ENCODE measurements at regions not wholly inside any gene's neighbourhood (a gene's known extent, or its start where the extent isn't known, plus 50 kb on each side); places are given as distances from the start of the nearest gene placed in this dataset.

- no peaks in the 10 kb centered on the region for H3K27me3 ChIP-seq (ENCODE audit: control insufficient read depth in 3 of 3, insufficient read depth in 3 of 3, low read depth in 1 of 3, low read length in 3 of 3)
- no peak overlapping the region for H2BK12ac ChIP-seq (ENCODE audit: low read length)
- H3K4me1 ChIP-seq (ENCODE audit: control insufficient read depth in 2 of 2, insufficient read depth in 1 of 2, low read depth in 1 of 2, low read length in 2 of 2), result peaks cover 0 to 5% of the 10 kb centered on the region in 2 donors
- no peak overlapping the region for H3K4ac ChIP-seq (ENCODE audit: low read length)
- H3K9me3 ChIP-seq (replicated peaks in 1 of 2; ENCODE audit: control insufficient read depth in 2 of 2, insufficient read depth in 1 of 2, low read depth in 1 of 2, low read length in 2 of 2), result no peaks in the 10 kb centered on the region
- H3K36me3 ChIP-seq (replicated peaks in 1 of 2; ENCODE audit: control insufficient read depth in 2 of 2, insufficient read depth in 2 of 2, low read length in 2 of 2), result no peaks in the 10 kb centered on the region
- no peak overlapping the region for H3K14ac ChIP-seq (ENCODE audit: low read length)
- no peak overlapping the region for H2AFZ ChIP-seq (ENCODE audit: low read length)
- H3K9ac ChIP-seq (ENCODE audit: low read depth, low read length, poor library complexity), result no peak overlapping the region
- no peak overlapping the region for H2AK5ac ChIP-seq (ENCODE audit: low read depth, low read length)
- no peak overlapping the region for H4K91ac ChIP-seq (ENCODE audit: low read depth, low read length, poor library complexity)
- no peak overlapping the region for H3K4me3 ChIP-seq (ENCODE audit: low read length in 2 of 2)
- no peak overlapping the region for H2BK15ac ChIP-seq (ENCODE audit: low read length)
- no peak overlapping the region for H3K4me2 ChIP-seq (ENCODE audit: insufficient read depth, low read length, poor library complexity, severe bottlenecking)
- H3K18ac ChIP-seq (ENCODE audit: low read length), result no peak overlapping the region
- WGBS, 2 donors (ENCODE audit: extremely low coverage in 2 of 2, insufficient read length in 2 of 2, insufficient replicate concordance in 1 of 2), result no CpG with 5 or more reads among the region's 5 CpGs
- no peak overlapping the region for H3K23ac ChIP-seq (ENCODE audit: low read depth, low read length, poor library complexity)
- no peak for DNase-seq (ENCODE audit: low spot score)
- H3K79me1 ChIP-seq (ENCODE audit: low read depth, low read length), result no peaks in the 10 kb centered on the region
- H2BK5ac ChIP-seq (ENCODE audit: low read length), result no peak overlapping the region
- H3K27ac ChIP-seq (replicated peaks; ENCODE audit: low read length), result no peak overlapping the region
- no peak overlapping the region for H2BK120ac ChIP-seq (ENCODE audit: low read depth, low read length)
- H4K8ac ChIP-seq (ENCODE audit: low read depth, low read length), result no peak overlapping the region
Observed at GRCh38 chr4:129342819-129343408, 247.0 kb downstream of the C4orf33 start.

GRCh38 chr4:129344058-129344457 lies 248.1 kb downstream of the C4orf33 start:
- Histone ChIP-seq H3K27me3 (ENCODE audit: control insufficient read depth in 3 of 3, insufficient read depth in 3 of 3, low read depth in 1 of 3, low read length in 3 of 3) (no peaks in the 10 kb centered on the region), H3K9me3 (replicated peaks in 1 of 2; ENCODE audit: control insufficient read depth in 2 of 2, insufficient read depth in 1 of 2, low read depth in 1 of 2, low read length in 2 of 2) (no peaks in the 10 kb centered on the region), H3K79me1 (ENCODE audit: low read depth, low read length) (no peaks in the 10 kb centered on the region), H2BK15ac (ENCODE audit: low read length) (no peak overlapping the region), H2BK5ac (ENCODE audit: low read length) (no peak overlapping the region), H3K14ac (ENCODE audit: low read length) (no peak overlapping the region), H4K8ac (ENCODE audit: low read depth, low read length) (no peak overlapping the region), H3K27ac (replicated peaks; ENCODE audit: low read length) (no peak overlapping the region), H3K36me3 (replicated peaks in 1 of 2; ENCODE audit: control insufficient read depth in 2 of 2, insufficient read depth in 2 of 2, low read length in 2 of 2) (no peaks in the 10 kb centered on the region), H2BK12ac (ENCODE audit: low read length) (no peak overlapping the region), H3K23ac (ENCODE audit: low read depth, low read length, poor library complexity) (no peak overlapping the region), H2AFZ (ENCODE audit: low read length) (no peak overlapping the region), H3K4me2 (ENCODE audit: insufficient read depth, low read length, poor library complexity, severe bottlenecking) (no peak overlapping the region), H3K4me1 (ENCODE audit: control insufficient read depth in 2 of 2, insufficient read depth in 1 of 2, low read depth in 1 of 2, low read length in 2 of 2) (peaks cover 0 to 5% of the 10 kb centered on the region in 2 donors), H4K91ac (ENCODE audit: low read depth, low read length, poor library complexity) (no peak overlapping the region), H2BK120ac (ENCODE audit: low read depth, low read length) (no peak overlapping the region), H3K9ac (ENCODE audit: low read depth, low read length, poor library complexity) (no peak overlapping the region), H3K4me3 (ENCODE audit: low read length in 2 of 2) (no peak overlapping the region), H3K18ac (ENCODE audit: low read length) (no peak overlapping the region), H2AK5ac (ENCODE audit: low read depth, low read length) (no peak overlapping the region), H3K4ac (ENCODE audit: low read length) (no peak overlapping the region)
- peak; percentile 26 for DNase-seq (ENCODE audit: low spot score)
- WGBS, 2 donors (ENCODE audit: extremely low coverage in 2 of 2, insufficient read length in 2 of 2, insufficient replicate concordance in 1 of 2), result no CpG with 5 or more reads among the region's 11 CpGs

GRCh38 chr4:129345609-129346008 lies 249.7 kb downstream of the C4orf33 start:
- H2AFZ ChIP-seq (ENCODE audit: low read length), result peak overlapping the region; percentile 55
- H3K36me3 ChIP-seq (replicated peaks in 1 of 2; ENCODE audit: control insufficient read depth in 2 of 2, insufficient read depth in 2 of 2, low read length in 2 of 2), result no peaks in the 10 kb centered on the region
- no peak overlapping the region for H3K4ac ChIP-seq (ENCODE audit: low read length)
- no peak overlapping the region for H3K18ac ChIP-seq (ENCODE audit: low read length)
- H2BK15ac ChIP-seq (ENCODE audit: low read length), result no peak overlapping the region
- H4K8ac ChIP-seq (ENCODE audit: low read depth, low read length), result no peak overlapping the region
- no peaks in the 10 kb centered on the region for H3K9me3 ChIP-seq (replicated peaks in 1 of 2; ENCODE audit: control insufficient read depth in 2 of 2, insufficient read depth in 1 of 2, low read depth in 1 of 2, low read length in 2 of 2)
- H3K14ac ChIP-seq (ENCODE audit: low read length), result no peak overlapping the region
- H3K4me2 ChIP-seq (ENCODE audit: insufficient read depth, low read length, poor library complexity, severe bottlenecking), result no peak overlapping the region
- no peak overlapping the region for H4K91ac ChIP-seq (ENCODE audit: low read depth, low read length, poor library complexity)
- H2BK120ac ChIP-seq (ENCODE audit: low read depth, low read length), result no peak overlapping the region
- H2AK5ac ChIP-seq (ENCODE audit: low read depth, low read length), result no peak overlapping the region
- no peaks in the 10 kb centered on the region for H3K79me1 ChIP-seq (ENCODE audit: low read depth, low read length)
- no peaks in the 10 kb centered on the region for H3K27me3 ChIP-seq (ENCODE audit: control insufficient read depth in 3 of 3, insufficient read depth in 3 of 3, low read depth in 1 of 3, low read length in 3 of 3)
- no peak for DNase-seq (ENCODE audit: low spot score)
- no peak overlapping the region for H2BK12ac ChIP-seq (ENCODE audit: low read length)
- H3K23ac ChIP-seq (ENCODE audit: low read depth, low read length, poor library complexity), result no peak overlapping the region
- no CpG with 5 or more reads among the region's 4 CpGs for WGBS, 2 donors (ENCODE audit: extremely low coverage in 2 of 2, insufficient read length in 2 of 2, insufficient replicate concordance in 1 of 2)
- no peak overlapping the region for H2BK5ac ChIP-seq (ENCODE audit: low read length)
- H3K4me3 ChIP-seq (ENCODE audit: low read length in 2 of 2), result no peak overlapping the region
- no peak overlapping the region for H3K9ac ChIP-seq (ENCODE audit: low read depth, low read length, poor library complexity)
- no peak overlapping the region for H3K27ac ChIP-seq (replicated peaks; ENCODE audit: low read length)
- peaks cover 0 to 5% of the 10 kb centered on the region in 2 donors for H3K4me1 ChIP-seq (ENCODE audit: control insufficient read depth in 2 of 2, insufficient read depth in 1 of 2, low read depth in 1 of 2, low read length in 2 of 2)

GRCh38 chr4:129346036-129346435 lies 250.1 kb downstream of the C4orf33 start:
- H2BK5ac ChIP-seq (ENCODE audit: low read length), result no peak overlapping the region
- no peak overlapping the region for H3K4me3 ChIP-seq (ENCODE audit: low read length in 2 of 2)
- no peak overlapping the region for H3K14ac ChIP-seq (ENCODE audit: low read length)
- no CpG with 5 or more reads among the region's 5 CpGs for WGBS, 2 donors (ENCODE audit: extremely low coverage in 2 of 2, insufficient read length in 2 of 2, insufficient replicate concordance in 1 of 2)
- no peak overlapping the region for H3K4ac ChIP-seq (ENCODE audit: low read length)
- H3K4me1 ChIP-seq (ENCODE audit: control insufficient read depth in 2 of 2, insufficient read depth in 1 of 2, low read depth in 1 of 2, low read length in 2 of 2), result peaks cover 0 to 5% of the 10 kb centered on the region in 2 donors
- no peak overlapping the region for H4K91ac ChIP-seq (ENCODE audit: low read depth, low read length, poor library complexity)
- H2BK15ac ChIP-seq (ENCODE audit: low read length), result no peak overlapping the region
- no peak overlapping the region for H3K18ac ChIP-seq (ENCODE audit: low read length)
- H4K8ac ChIP-seq (ENCODE audit: low read depth, low read length), result no peak overlapping the region
- DNase-seq (ENCODE audit: low spot score), result no peak
- no peaks in the 10 kb centered on the region for H3K36me3 ChIP-seq (replicated peaks in 1 of 2; ENCODE audit: control insufficient read depth in 2 of 2, insufficient read depth in 2 of 2, low read length in 2 of 2)
- no peak overlapping the region for H2BK120ac ChIP-seq (ENCODE audit: low read depth, low read length)
- H3K9ac ChIP-seq (ENCODE audit: low read depth, low read length, poor library complexity), result no peak overlapping the region
- H3K27ac ChIP-seq (replicated peaks; ENCODE audit: low read length), result no peak overlapping the region
- no peak overlapping the region for H3K23ac ChIP-seq (ENCODE audit: low read depth, low read length, poor library complexity)
- H2BK12ac ChIP-seq (ENCODE audit: low read length), result no peak overlapping the region
- no peak overlapping the region for H2AFZ ChIP-seq (ENCODE audit: low read length)
- no peaks in the 10 kb centered on the region for H3K9me3 ChIP-seq (replicated peaks in 1 of 2; ENCODE audit: control insufficient read depth in 2 of 2, insufficient read depth in 1 of 2, low read depth in 1 of 2, low read length in 2 of 2)
- no peak overlapping the region for H2AK5ac ChIP-seq (ENCODE audit: low read depth, low read length)
- H3K27me3 ChIP-seq (ENCODE audit: control insufficient read depth in 3 of 3, insufficient read depth in 3 of 3, low read depth in 1 of 3, low read length in 3 of 3), result no peaks in the 10 kb centered on the region
- H3K4me2 ChIP-seq (ENCODE audit: insufficient read depth, low read length, poor library complexity, severe bottlenecking), result no peak overlapping the region
- no peaks in the 10 kb centered on the region for H3K79me1 ChIP-seq (ENCODE audit: low read depth, low read length)

All from neuronal stem cell (in vitro differentiated cells).